ENCODE measurements at regions not wholly inside any gene's neighbourhood (a gene's known extent, or its start where the extent isn't known, plus 50 kb on each side); places are given as distances from the start of the nearest gene placed in this dataset.

DNA sequence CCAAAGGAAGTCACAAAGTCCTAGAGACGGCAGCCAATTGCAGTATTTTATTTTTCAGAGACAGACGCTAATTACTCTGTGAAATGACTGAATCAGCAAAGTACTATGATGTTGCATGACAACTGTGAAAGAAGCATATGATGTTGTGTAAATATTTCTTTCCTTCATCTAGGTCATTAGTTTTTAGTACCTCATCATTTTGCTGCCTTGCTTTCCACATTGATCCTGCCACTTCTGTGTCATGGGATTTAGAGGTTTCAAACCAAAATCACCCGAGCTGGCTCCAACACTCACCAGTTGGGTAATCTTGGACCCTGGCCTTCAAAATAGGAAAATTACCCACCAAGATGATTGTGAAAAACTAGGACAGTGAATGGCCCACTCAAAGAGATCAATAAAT, 585.2 kb downstream of the ACTL7B start:
- Histone ChIP-seq H3K27ac (ENCODE audit: low read depth, low read length) (no peak overlapping the region), H3K9me3 (ENCODE audit: control insufficient read depth, insufficient read depth, low read length) (no peaks in the 10 kb centered on the region), H3F3A (ENCODE audit: control insufficient read depth, insufficient read depth) (no peaks in the 10 kb centered on the region), H3K4me1 (ENCODE audit: control insufficient read depth, low read length) (no peaks in the 10 kb centered on the region), H3K4me2 (ENCODE audit: low read length) (no peak overlapping the region), H4K20me1 (ENCODE audit: control insufficient read depth, insufficient read depth, low read depth, low read length) (no peaks in the 10 kb centered on the region), H3K9me2 (replicated peaks; ENCODE audit: control insufficient read depth, low read length) (no peaks in the 10 kb centered on the region), H3K36me3 (ENCODE audit: control insufficient read depth, low read length) (no peaks in the 10 kb centered on the region), H3K79me2 (ENCODE audit: control insufficient read depth, low read length) (no peaks in the 10 kb centered on the region), H3K27me3 (ENCODE audit: control insufficient read depth, low read length) (no peaks in the 10 kb centered on the region), H3K4me3 (ENCODE audit: low read length) (no peak overlapping the region)
- no peak for TF ChIP-seq CTCF (IDR thresholded peaks at IDR 0.05; ENCODE audit: low read depth, low read length, poor library complexity, severe bottlenecking)
- no peak for TF ChIP-seq EZH2phosphoT487 (IDR thresholded peaks at IDR 0.05; ENCODE audit: borderline replicate concordance, low read length)

GRCh38 chr9:108270051-108270450, 585.7 kb downstream of the ACTL7B start:
- Histone ChIP-seq H3F3A (ENCODE audit: control insufficient read depth, insufficient read depth) (no peaks in the 10 kb centered on the region), H3K4me3 (ENCODE audit: low read length) (no peak overlapping the region), H3K36me3 (ENCODE audit: control insufficient read depth, low read length) (no peaks in the 10 kb centered on the region), H4K20me1 (ENCODE audit: control insufficient read depth, insufficient read depth, low read depth, low read length) (no peaks in the 10 kb centered on the region), H3K9me2 (replicated peaks; ENCODE audit: control insufficient read depth, low read length) (no peaks in the 10 kb centered on the region), H3K27me3 (ENCODE audit: control insufficient read depth, low read length) (no peaks in the 10 kb centered on the region), H3K4me2 (ENCODE audit: low read length) (no peak overlapping the region), H3K4me1 (ENCODE audit: control insufficient read depth, low read length) (no peaks in the 10 kb centered on the region), H3K9me3 (ENCODE audit: control insufficient read depth, insufficient read depth, low read length) (no peaks in the 10 kb centered on the region), H3K27ac (ENCODE audit: low read depth, low read length) (no peak overlapping the region), H3K79me2 (ENCODE audit: control insufficient read depth, low read length) (no peaks in the 10 kb centered on the region)
- TF ChIP-seq EZH2phosphoT487 (IDR thresholded peaks at IDR 0.05; ENCODE audit: borderline replicate concordance, low read length) (no peak), CTCF (IDR thresholded peaks at IDR 0.05; ENCODE audit: low read depth, low read length, poor library complexity, severe bottlenecking) (no peak)

GRCh38 chr9:108269371-108269770, 586.4 kb downstream of the ACTL7B start:
- Histone ChIP-seq H3K4me3 (ENCODE audit: low read length) (no peak overlapping the region), H3K27me3 (ENCODE audit: control insufficient read depth, low read length) (no peaks in the 10 kb centered on the region), H3K27ac (ENCODE audit: low read depth, low read length) (no peak overlapping the region), H3F3A (ENCODE audit: control insufficient read depth, insufficient read depth) (no peaks in the 10 kb centered on the region), H3K9me3 (ENCODE audit: control insufficient read depth, insufficient read depth, low read length) (no peaks in the 10 kb centered on the region), H3K36me3 (ENCODE audit: control insufficient read depth, low read length) (no peaks in the 10 kb centered on the region), H4K20me1 (ENCODE audit: control insufficient read depth, insufficient read depth, low read depth, low read length) (no peaks in the 10 kb centered on the region), H3K4me1 (ENCODE audit: control insufficient read depth, low read length) (no peaks in the 10 kb centered on the region), H3K79me2 (ENCODE audit: control insufficient read depth, low read length) (no peaks in the 10 kb centered on the region), H3K4me2 (ENCODE audit: low read length) (no peak overlapping the region), H3K9me2 (replicated peaks; ENCODE audit: control insufficient read depth, low read length) (no peaks in the 10 kb centered on the region)
- no peak for TF ChIP-seq EZH2phosphoT487 (IDR thresholded peaks at IDR 0.05; ENCODE audit: borderline replicate concordance, low read length)
- TF ChIP-seq CTCF (IDR thresholded peaks at IDR 0.05; ENCODE audit: low read depth, low read length, poor library complexity, severe bottlenecking) = no peak

GRCh38 chr9:108265065-108265464, 590.7 kb downstream of the ACTL7B start:
- TF ChIP-seq CTCF (IDR thresholded peaks at IDR 0.05; ENCODE audit: low read depth, low read length, poor library complexity, severe bottlenecking) (no peak), EZH2phosphoT487 (IDR thresholded peaks at IDR 0.05; ENCODE audit: borderline replicate concordance, low read length) (no peak)
- H3K27me3 ChIP-seq (ENCODE audit: control insufficient read depth, low read length) = no peaks in the 10 kb centered on the region
- H3K4me3 ChIP-seq (ENCODE audit: low read length) = no peak overlapping the region
- no peaks in the 10 kb centered on the region for H3K9me2 ChIP-seq (replicated peaks; ENCODE audit: control insufficient read depth, low read length)
- H3F3A ChIP-seq (ENCODE audit: control insufficient read depth, insufficient read depth) = no peaks in the 10 kb centered on the region
- no peaks in the 10 kb centered on the region for H4K20me1 ChIP-seq (ENCODE audit: control insufficient read depth, insufficient read depth, low read depth, low read length)
- H3K9me3 ChIP-seq (ENCODE audit: control insufficient read depth, insufficient read depth, low read length) = no peaks in the 10 kb centered on the region
- H3K4me2 ChIP-seq (ENCODE audit: low read length) = no peak overlapping the region
- no peak overlapping the region for H3K27ac ChIP-seq (ENCODE audit: low read depth, low read length)
- no peaks in the 10 kb centered on the region for H3K4me1 ChIP-seq (ENCODE audit: control insufficient read depth, low read length)
- no peaks in the 10 kb centered on the region for H3K36me3 ChIP-seq (ENCODE audit: control insufficient read depth, low read length)
- H3K79me2 ChIP-seq (ENCODE audit: control insufficient read depth, low read length) = no peaks in the 10 kb centered on the region
